A549 (cell line): ENCODE measurements at regions not wholly inside any gene's neighbourhood (a gene's known extent, or its start where the extent isn't known, plus 50 kb on each side); places are given as distances from the start of the nearest gene placed in this dataset.

Experiments used
- CEBPB ChIP-seq, 2 experiments: fragments of >200 bp in 1 of 2; sonication (Bioruptor Twin) in 1 of 2; formaldehyde crosslinking in 1 of 2; IDR thresholded peaks; 2 replicates each; pipeline ENCODE4 v1.6.1; 2012 to 2016
- POLR2A ChIP-seq: IDR thresholded peaks from 2 replicates; pipeline ENCODE4 v1.6.1; 2012; ENCODE audit warnings: mild to moderate bottlenecking, low read length
- TF ChIP-seq, protein P1 (sequence below): fragments of >200 bp; sonication (Bioruptor Twin); formaldehyde crosslinking; IDR thresholded peaks from 3 replicates; pipeline ENCODE4 v1.5.1; 2016

DNA sequence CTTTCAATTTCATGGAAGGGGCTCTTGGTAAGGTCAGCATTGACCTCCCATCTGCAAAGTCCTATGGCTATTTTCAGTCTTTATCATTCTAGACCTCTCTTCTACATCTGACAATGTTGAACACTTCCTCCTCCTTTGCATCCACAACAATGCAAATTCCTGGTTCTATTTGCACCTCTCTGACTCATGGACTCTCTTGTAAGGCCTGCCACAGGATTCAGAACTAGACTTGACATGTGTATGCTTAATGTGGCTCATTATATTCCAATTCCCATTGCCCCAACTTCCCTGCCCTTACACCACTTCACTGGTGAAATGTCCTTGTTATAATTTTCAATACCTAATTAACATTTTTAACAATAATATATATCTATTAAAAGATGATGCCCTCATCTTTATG, 314.3 kb upstream of the FGF13 start:
- TF ChIP-seq POLR2A (no peak), CEBPB (IDR thresholded peaks at IDR 0.05) (no peak)
- TF ChIP-seq, protein P1, sequence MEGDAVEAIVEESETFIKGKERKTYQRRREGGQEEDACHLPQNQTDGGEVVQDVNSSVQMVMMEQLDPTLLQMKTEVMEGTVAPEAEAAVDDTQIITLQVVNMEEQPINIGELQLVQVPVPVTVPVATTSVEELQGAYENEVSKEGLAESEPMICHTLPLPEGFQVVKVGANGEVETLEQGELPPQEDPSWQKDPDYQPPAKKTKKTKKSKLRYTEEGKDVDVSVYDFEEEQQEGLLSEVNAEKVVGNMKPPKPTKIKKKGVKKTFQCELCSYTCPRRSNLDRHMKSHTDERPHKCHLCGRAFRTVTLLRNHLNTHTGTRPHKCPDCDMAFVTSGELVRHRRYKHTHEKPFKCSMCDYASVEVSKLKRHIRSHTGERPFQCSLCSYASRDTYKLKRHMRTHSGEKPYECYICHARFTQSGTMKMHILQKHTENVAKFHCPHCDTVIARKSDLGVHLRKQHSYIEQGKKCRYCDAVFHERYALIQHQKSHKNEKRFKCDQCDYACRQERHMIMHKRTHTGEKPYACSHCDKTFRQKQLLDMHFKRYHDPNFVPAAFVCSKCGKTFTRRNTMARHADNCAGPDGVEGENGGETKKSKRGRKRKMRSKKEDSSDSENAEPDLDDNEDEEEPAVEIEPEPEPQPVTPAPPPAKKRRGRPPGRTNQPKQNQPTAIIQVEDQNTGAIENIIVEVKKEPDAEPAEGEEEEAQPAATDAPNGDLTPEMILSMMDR: no peak
